SK-N-MC (cell line): ENCODE measurements at regions not wholly inside any gene's neighbourhood (a gene's known extent, or its start where the extent isn't known, plus 50 kb on each side); places are given as distances from the start of the nearest gene placed in this dataset.

Experiments used
- EZH2 ChIP-seq: fragments of 200-600 bp; sonication (generic); IDR thresholded peaks from one replicate; pipeline ENCODE4 v1.6.1; 2017; ENCODE audit warnings: antibody characterized with exemption
- POLR2AphosphoS5 ChIP-seq: IDR thresholded peaks from 2 replicates; pipeline ENCODE4 v1.6.1; 2012; ENCODE audit warnings: mild to moderate bottlenecking, low read depth, low read length, borderline replicate concordance

DNA sequence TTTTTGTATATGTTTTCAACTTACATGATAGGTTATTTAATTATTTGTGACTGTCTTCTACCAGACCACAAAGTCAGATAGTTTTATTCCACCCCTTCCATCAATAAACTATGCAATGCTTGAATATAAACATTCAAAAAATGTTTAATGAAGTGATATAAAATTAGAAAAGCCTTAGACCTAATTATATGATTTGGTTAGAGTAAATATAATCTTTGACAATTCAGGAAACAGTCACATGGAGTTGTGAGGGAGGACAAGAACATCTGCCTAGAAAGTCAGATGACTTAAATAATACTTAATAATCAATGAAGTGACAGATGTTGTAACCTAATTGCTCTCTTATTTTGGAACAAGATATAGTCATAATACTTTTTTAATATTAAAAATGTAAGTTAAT is 710.3 kb downstream of the ZBBX start:
- TF ChIP-seq POLR2AphosphoS5 (no peak), EZH2 (no peak)
